Hematopoietic multipotent progenitor cell treated with erythropoietin and hydrocortisone succinate and interleukin-3 and kit ligand, for 8 days (in vitro differentiated cells): ENCODE measurements at regions not wholly inside any gene's neighbourhood (a gene's known extent, or its start where the extent isn't known, plus 50 kb on each side); places are given as distances from the start of the nearest gene placed in this dataset.

ENCODE experiments used
- DNase-seq: peaks from one replicate; pipeline ENCODE4 v3.0.0-alpha.2; 2015

DNA sequence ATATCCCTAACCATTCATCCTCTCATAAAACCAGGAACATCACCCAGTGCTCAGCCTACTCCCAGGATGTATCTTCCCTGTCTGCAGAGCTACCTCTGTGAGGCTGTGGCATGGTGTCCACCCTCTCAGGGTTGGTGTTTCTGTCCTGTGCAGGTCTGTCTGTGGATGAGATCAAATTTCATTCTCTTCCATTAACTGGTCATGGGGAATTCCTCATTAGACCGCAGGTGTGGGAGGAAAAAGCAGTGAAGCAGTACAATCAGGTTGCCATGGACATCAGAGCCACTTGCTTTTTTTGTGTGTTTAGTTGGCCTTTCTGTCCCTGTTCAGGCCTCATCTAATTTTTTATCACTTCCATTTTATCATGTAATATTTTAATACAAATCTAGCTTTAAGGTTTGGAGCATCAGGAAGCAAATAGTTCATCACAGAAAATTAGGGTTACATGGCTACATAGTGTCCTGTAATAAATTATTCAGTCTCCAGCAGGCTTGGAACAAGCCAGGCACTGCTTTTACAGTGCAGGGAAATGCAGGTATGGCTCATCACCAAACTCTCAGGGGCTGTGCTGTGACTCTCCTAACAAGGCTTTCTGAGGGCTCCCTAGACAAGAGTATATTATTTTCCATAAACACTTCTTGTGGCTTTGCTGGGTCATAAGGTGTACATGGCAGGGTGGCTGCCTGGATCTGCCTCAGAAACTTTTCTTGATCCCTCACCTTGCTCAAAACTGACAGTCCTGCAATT is 594.9 kb upstream of the IGFBP3 start:
- no peak for DNase-seq

- DNase-seq: no peak
Measured at GRCh38 chr7:46513447-46513848, 592.4 kb upstream of the IGFBP3 start.

DNA sequence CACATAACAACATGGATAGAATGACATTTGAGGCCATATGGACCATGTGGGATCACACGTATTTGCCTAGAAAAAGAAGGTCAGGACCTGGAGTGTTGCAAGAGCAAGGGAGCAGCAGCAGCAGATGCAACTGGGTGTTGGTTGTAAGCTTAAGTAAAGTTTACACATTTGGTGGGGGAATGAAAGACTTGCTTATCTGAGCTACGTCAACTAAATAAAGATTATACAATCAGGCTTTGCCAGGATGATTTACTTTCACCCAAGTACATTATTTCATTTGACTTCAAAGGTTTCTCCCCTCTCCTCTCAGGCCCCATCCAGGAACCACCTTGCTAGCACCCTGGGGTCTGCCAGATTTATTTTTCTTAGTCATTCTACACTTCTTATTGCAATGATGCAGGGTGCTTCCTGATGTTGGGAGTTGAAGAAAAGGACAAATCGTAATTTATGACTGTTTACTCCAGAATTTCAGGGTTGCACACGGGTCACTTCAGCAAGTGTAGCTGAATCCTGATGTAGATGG is 591.9 kb upstream of the IGFBP3 start:
- no peak for DNase-seq

- no peak for DNase-seq
Measured at GRCh38 chr7:46511442-46512215, 590.6 kb upstream of the IGFBP3 start.

DNA sequence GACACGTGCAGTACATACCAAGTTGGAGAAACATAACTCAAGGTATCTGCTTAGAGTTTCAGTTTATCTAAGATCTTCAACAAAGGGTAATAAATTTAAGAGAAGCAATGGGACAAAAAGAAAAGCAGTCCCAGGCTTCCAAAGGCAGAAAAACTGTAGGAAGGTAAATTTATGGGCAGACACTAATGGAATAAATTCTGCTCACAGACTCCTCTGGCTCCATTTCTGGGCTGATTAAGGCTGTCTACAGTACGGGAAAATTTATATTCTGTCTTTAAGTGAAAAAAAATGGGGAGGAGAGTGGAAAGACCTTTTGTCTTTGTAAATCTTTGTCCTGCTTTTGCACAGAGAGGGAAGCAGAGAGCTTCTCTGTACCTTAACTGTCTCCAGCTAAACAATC is 587.5 kb upstream of the IGFBP3 start:
- no peak for DNase-seq

- DNase-seq: no peak
Measured at GRCh38 chr7:46507560-46507959, 586.5 kb upstream of the IGFBP3 start.

GRCh38 chr7:46494441-46494840 is 573.4 kb upstream of the IGFBP3 start:
- DNase-seq: no peak

DNA sequence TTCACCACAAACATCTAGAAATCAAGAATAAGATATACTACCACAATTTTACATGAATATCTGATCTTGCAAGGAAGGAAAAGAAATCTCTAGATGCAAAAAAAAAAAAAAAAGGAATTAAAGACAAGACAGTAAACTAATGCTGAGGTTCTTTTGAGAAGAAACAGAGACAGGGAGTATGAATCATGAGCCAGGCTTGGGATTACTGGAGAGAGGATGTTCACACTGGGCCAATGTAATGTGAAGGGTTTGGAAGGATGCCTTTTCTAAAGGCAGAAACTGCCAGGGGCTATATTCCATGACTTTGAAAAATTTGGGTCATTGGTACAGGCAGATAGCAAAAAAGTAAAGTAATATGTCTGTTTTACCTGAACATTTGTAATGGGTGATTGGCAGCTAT is 573.0 kb upstream of the IGFBP3 start:
- no peak for DNase-seq

DNA sequence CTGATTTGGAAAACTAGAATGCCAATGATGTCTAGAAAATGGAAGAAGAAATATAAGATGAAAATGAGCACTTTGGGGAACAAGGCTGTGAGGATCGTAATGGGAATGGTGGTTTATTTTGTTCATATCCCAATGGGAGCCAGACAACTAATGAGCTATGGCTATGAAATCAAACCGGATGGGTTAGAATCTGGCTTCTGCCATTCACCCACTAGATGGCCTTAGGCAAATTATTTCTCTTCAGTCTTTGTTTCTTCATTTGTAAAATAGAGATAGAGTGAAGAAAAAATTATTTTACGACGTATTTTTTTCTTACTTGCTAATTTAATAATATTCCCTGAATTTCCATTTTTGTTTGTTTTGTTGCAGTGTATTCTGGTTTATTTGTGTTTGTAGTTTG is 572.1 kb upstream of the IGFBP3 start:
- no peak for DNase-seq

DNA sequence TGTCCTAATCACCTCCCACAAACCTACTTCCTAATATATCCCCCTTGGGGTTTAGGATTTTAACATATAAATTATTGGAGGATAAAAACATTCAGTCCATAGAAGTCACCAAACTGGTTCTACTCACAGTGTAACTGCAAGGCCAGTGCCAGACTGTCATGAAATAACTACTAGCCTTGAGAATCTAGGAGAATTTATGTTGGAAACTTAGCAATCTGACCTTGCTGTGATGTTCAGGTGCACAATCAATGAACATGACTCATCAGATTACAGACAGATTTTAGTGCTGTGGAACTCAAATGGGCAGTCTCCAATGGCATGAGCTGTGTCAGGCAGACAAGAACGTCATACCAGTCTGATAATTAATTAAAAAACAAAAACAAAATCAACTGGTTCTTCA is 571.4 kb upstream of the IGFBP3 start:
- DNase-seq: no peak

DNA sequence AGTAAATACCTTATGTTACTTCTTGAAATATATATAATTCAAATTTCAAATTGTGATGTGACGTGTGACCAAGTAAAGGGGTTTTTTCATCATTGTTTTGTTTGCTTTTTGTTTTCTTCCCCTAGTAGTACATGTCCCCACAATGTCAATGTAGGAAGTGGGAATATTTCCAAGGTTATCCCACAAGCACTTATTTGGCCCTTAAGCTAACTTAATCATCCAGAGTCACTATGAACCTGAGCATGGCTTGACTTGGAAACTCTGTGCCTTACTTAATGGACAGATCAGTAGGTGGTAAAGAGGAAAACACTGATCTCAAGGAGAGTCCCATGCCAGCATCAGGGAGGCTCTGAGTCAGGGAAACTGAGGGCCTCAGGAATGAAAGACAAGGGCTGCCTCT is 569.3 kb upstream of the IGFBP3 start:
- DNase-seq: no peak

DNA sequence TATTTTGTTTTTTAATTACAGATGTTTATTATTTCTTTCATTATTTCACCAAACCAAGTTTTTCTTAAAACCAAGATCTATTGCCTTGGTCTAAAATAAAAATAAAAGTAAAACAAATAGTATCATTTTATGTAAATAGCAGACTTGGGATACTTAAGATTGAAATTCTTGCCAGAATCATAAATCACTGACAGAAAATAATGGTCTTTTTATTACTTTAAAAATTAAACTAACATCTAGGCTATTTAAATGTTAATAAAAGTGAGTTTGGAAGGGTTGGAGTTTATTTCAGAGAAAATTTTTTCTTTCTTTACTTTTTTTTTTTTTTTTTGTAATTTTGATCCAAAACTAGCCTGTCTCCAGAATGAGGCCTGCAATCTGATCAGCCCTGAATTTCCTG is 568.0 kb upstream of the IGFBP3 start:
- DNase-seq: no peak

DNA sequence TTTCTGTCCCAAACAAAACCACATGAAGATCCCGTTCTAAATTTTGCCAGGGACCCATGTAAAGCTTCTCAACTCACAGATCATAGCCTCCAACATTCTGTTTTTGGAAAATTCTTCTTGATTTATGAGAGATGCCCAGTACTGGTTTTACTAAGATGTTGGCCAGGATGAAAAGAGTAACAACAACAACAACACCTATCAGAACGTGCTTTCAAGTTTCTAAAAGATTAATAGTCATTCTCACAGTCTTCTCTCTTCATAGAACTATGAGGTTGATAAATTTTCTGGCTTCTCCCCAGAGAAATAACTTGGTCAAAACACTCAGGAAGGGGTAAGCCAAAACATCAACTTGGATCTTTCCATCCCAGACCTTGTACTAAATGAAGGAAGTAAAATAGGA is 567.5 kb upstream of the IGFBP3 start:
- no peak for DNase-seq

- DNase-seq: no peak
Measured at GRCh38 chr7:46486256-46487206, 565.5 kb upstream of the IGFBP3 start.

DNA sequence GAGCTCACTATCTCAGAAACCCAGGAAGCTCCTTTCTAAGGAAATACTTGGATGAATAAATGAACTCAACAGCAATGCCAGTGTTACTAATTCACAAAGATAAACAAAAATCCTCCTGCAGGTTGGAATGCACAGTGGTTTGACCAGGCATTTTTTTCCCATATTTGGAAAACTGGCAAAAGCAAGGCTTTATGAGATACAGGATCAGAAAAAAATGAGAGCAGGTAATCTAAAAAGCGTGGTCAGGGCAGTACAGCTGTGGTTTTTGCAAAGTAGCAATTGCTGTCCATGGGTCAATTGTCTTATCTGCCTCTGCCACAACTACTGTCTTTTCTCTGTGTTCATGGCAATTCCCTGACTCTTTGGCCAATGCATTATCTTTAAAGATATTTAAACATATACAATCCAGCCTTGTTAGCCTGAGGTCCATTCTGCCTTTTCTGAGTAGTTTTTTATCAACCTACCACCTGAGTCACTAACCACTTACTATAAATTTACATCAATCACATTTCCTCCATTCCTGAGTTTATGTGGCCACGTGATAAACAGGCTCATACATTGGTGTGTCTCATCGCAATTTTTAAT is 564.5 kb upstream of the IGFBP3 start:
- DNase-seq: no peak

- DNase-seq: no peak
Measured at GRCh38 chr7:46484906-46485305, 563.8 kb upstream of the IGFBP3 start.

- no peak for DNase-seq
Measured at GRCh38 chr7:46480619-46481018, 559.5 kb upstream of the IGFBP3 start.

DNA sequence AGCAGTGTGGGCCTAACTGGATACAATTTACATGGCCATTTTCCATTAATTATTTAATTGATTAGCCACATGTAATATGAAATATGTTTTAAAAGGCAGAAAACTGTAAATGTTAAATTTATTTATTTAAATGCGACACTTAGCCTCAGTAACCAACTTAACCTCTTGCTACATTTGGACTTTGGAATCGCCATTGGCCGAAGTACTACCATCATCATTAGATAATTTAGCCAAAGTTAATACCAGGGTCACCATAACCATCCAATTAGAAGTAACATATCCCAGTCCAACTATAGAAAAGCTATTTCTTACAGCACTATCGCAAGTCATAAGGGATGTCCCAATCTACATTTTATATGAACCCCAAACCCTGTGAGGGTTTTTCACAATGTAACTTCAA is 558.6 kb upstream of the IGFBP3 start:
- DNase-seq: no peak

DNA sequence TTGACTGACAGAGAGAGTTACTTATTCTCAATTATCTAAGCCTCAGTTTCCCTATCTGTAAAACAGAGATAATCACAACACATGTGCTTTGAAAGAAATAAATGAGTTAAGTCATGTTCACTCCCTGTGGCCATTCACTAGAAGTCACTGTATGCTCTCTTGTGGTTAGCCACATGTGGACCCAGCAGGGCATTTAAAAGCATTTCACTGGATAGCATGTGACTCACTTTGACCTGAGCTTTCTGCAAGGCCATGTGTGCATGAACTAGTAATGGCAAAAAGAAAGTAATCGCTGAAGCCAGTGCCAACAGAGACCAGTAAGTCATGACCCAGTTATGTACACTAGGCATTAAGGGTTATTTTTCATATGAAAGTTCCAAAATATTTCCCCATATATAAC is 557.0 kb upstream of the IGFBP3 start:
- DNase-seq: no peak

- no peak for DNase-seq
Measured at GRCh38 chr7:46468753-46469356, 547.8 kb upstream of the IGFBP3 start.

GRCh38 chr7:46463170-46463569 is 542.1 kb upstream of the IGFBP3 start:
- DNase-seq: no peak

DNA sequence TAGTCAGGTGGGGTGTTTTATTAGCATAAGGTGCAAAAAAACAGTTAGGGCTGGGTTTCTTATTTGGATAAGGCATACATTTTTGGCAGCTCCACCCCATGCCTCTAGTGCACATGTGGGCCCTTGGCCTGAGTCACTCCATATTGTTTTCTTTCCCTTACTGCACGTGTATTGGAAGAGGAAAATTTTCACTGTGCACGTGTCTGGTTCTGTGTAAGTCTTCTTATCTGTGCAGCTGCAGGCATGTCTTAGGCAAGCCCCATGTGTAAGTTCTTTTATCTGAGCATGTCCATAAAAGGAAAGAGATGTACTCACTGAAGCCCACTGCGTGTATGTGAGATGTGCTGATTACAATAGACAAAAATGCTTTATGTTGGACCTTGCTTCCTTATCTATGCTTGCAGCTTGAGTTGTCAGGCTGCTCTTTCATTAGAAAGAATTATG is 540.3 kb upstream of the IGFBP3 start:
- peak; percentile 9 for DNase-seq
